HG03457 (cell line): ENCODE measurements at regions not wholly inside any gene's neighbourhood (a gene's known extent, or its start where the extent isn't known, plus 50 kb on each side); places are given as distances from the start of the nearest gene placed in this dataset.

Source experiments
- ATAC-seq: cut with Tn5 transposase; IDR thresholded peaks from one replicate; pipeline ENCODE4 v1.9.1; 2021; ENCODE audit warnings: moderate number of reproducible peaks; ENCODE audit not compliant: unreplicated experiment

- ATAC-seq: no peak
Observed at GRCh38 chr13:105345131-105345530, 1190.3 kb downstream of the EFNB2 start.

- no peak for ATAC-seq
Observed at GRCh38 chr13:105343134-105343806, 1192.2 kb downstream of the EFNB2 start.

- no peak for ATAC-seq
Observed at GRCh38 chr13:105342281-105342820, 1193.1 kb downstream of the EFNB2 start.

GRCh38 chr13:105341758-105342157 lies 1193.7 kb downstream of the EFNB2 start:
- no peak for ATAC-seq

- no peak for ATAC-seq
Observed at GRCh38 chr13:105341256-105341655, 1194.2 kb downstream of the EFNB2 start.

- no peak for ATAC-seq
Observed at GRCh38 chr13:105340061-105340606, 1195.3 kb downstream of the EFNB2 start.

GRCh38 chr13:105338773-105339172 lies 1196.7 kb downstream of the EFNB2 start:
- no peak for ATAC-seq

- ATAC-seq: no peak
Observed at GRCh38 chr13:105338006-105338405, 1197.5 kb downstream of the EFNB2 start.

GRCh38 chr13:105336706-105337576 lies 1198.5 kb downstream of the EFNB2 start:
- ATAC-seq: no peak

GRCh38 chr13:105334211-105334610 lies 1201.3 kb downstream of the EFNB2 start:
- no peak for ATAC-seq

- ATAC-seq: no peak
Observed at GRCh38 chr13:105333416-105333815, 1202.0 kb downstream of the EFNB2 start.

- no peak for ATAC-seq
Observed at GRCh38 chr13:105329359-105329758, 1206.1 kb downstream of the EFNB2 start.

- no peak for ATAC-seq
Observed at GRCh38 chr13:105328212-105328611, 1207.2 kb downstream of the EFNB2 start.

GRCh38 chr13:105327581-105328126 lies 1207.8 kb downstream of the EFNB2 start:
- no peak for ATAC-seq

GRCh38 chr13:105319875-105320274 lies 1215.6 kb downstream of the EFNB2 start:
- no peak for ATAC-seq

GRCh38 chr13:105316731-105317130 lies 1218.7 kb downstream of the EFNB2 start:
- ATAC-seq: no peak

- ATAC-seq: no peak
Observed at GRCh38 chr13:105312906-105313305, 1222.6 kb downstream of the EFNB2 start.

- ATAC-seq: no peak
Observed at GRCh38 chr13:105311094-105311493, 1224.4 kb downstream of the EFNB2 start.

GRCh38 chr13:105307776-105308175 lies 1227.7 kb downstream of the EFNB2 start:
- ATAC-seq: no peak

GRCh38 chr13:105297839-105298238 lies 1237.6 kb downstream of the EFNB2 start:
- no peak for ATAC-seq

GRCh38 chr13:105291987-105292386 lies 1243.5 kb downstream of the EFNB2 start:
- ATAC-seq: no peak
